ENCODE measurements at regions not wholly inside any gene's neighbourhood (a gene's known extent, or its start where the extent isn't known, plus 50 kb on each side); places are given as distances from the start of the nearest gene placed in this dataset.

GRCh38 chr4:182085051-182085480 is 158.1 kb upstream of the TENM3 start:
- DNase-seq (ENCODE audit: low read depth), result no peak

GRCh38 chr4:182089326-182089725 is 153.9 kb upstream of the TENM3 start:
- no peak for DNase-seq (ENCODE audit: low read depth)

- no peak for DNase-seq (ENCODE audit: low read depth)
Observed at GRCh38 chr4:182090186-182090585, 153.0 kb upstream of the TENM3 start.

GRCh38 chr4:182091128-182091527 is 152.1 kb upstream of the TENM3 start:
- DNase-seq (ENCODE audit: low read depth), result no peak

- no peak for DNase-seq (ENCODE audit: low read depth)
Observed at GRCh38 chr4:182093431-182093831, 149.8 kb upstream of the TENM3 start.

GRCh38 chr4:182093935-182094334 is 149.3 kb upstream of the TENM3 start:
- no peak for DNase-seq (ENCODE audit: low read depth)

- DNase-seq (ENCODE audit: low read depth), result no peak
Observed at GRCh38 chr4:182101618-182102017, 141.6 kb upstream of the TENM3 start.

- DNase-seq (ENCODE audit: low read depth), result no peak
Observed at GRCh38 chr4:182102576-182102975, 140.6 kb upstream of the TENM3 start.

GRCh38 chr4:182103614-182104319 is 139.4 kb upstream of the TENM3 start:
- DNase-seq (ENCODE audit: low read depth), result no peak

GRCh38 chr4:182105416-182105815 is 137.8 kb upstream of the TENM3 start:
- no peak for DNase-seq (ENCODE audit: low read depth)

GRCh38 chr4:182107931-182108330 is 135.3 kb upstream of the TENM3 start:
- no peak for DNase-seq (ENCODE audit: low read depth)

GRCh38 chr4:182111586-182111985 is 131.6 kb upstream of the TENM3 start:
- DNase-seq (ENCODE audit: low read depth), result no peak

- DNase-seq (ENCODE audit: low read depth), result no peak
Observed at GRCh38 chr4:182113779-182114178, 129.4 kb upstream of the TENM3 start.

GRCh38 chr4:182124359-182124758 is 118.8 kb upstream of the TENM3 start:
- DNase-seq (ENCODE audit: low read depth), result no peak

GRCh38 chr4:182126096-182126495 is 117.1 kb upstream of the TENM3 start:
- no peak for DNase-seq (ENCODE audit: low read depth)

GRCh38 chr4:182126603-182127002 is 116.6 kb upstream of the TENM3 start:
- DNase-seq (ENCODE audit: low read depth), result no peak

- DNase-seq (ENCODE audit: low read depth), result no peak
Observed at GRCh38 chr4:182133033-182133432, 110.2 kb upstream of the TENM3 start.

- DNase-seq (ENCODE audit: low read depth), result no peak
Observed at GRCh38 chr4:182134261-182134660, 108.9 kb upstream of the TENM3 start.

GRCh38 chr4:182136201-182136600 is 107.0 kb upstream of the TENM3 start:
- no peak for DNase-seq (ENCODE audit: low read depth)

- no peak for DNase-seq (ENCODE audit: low read depth)
Observed at GRCh38 chr4:182137343-182137742, 105.9 kb upstream of the TENM3 start.

GRCh38 chr4:182139491-182139890 is 103.7 kb upstream of the TENM3 start:
- no peak for DNase-seq (ENCODE audit: low read depth)

GRCh38 chr4:182140547-182140946 is 102.7 kb upstream of the TENM3 start:
- no peak for DNase-seq (ENCODE audit: low read depth)

- DNase-seq (ENCODE audit: low read depth), result no peak
Observed at GRCh38 chr4:182141061-182141460, 102.1 kb upstream of the TENM3 start.

Data from CMK (cell line).